ENCODE measurements at regions not wholly inside any gene's neighbourhood (a gene's known extent, or its start where the extent isn't known, plus 50 kb on each side); places are given as distances from the start of the nearest gene placed in this dataset.

GRCh38 chr2:117101613-117102012 lies 712.9 kb upstream of the DDX18 start:
- Histone ChIP-seq H3K27me3 (ENCODE audit: control insufficient read depth in 4 of 4, insufficient read depth in 4 of 4, low read length in 3 of 4) (no peaks in the 10 kb centered on the region), H3K4me3 (ENCODE audit: low read depth in 1 of 3, low read length in 3 of 3) (no peak overlapping the region), H3K27ac (ENCODE audit: low read depth in 1 of 2, low read length in 2 of 2) (no peak overlapping the region), H3K9ac (ENCODE audit: low read depth in 1 of 2, low read length in 2 of 2) (no peak overlapping the region), H3K36me3 (ENCODE audit: control insufficient read depth in 4 of 4, insufficient read depth in 3 of 4, low read depth in 1 of 4, low read length in 3 of 4) (no peaks in the 10 kb centered on the region), H3K4me1 (ENCODE audit: control insufficient read depth in 4 of 4, insufficient read depth in 4 of 4, low read length in 3 of 4) (no peaks in the 10 kb centered on the region), H3K9me3 (ENCODE audit: control insufficient read depth in 4 of 4, low read length in 3 of 4) (no peaks in the 10 kb centered on the region)
- no peak for DNase-seq (ENCODE audit: low spot score)
- TF ChIP-seq REST (IDR thresholded peaks at IDR 0.05): no peak
- no peak for TF ChIP-seq NR2F2 (IDR thresholded peaks at IDR 0.05)
- no peak for TF ChIP-seq RAD21 (IDR thresholded peaks at IDR 0.05)
- TF ChIP-seq JUND (IDR thresholded peaks at IDR 0.05): no peak
- TF ChIP-seq, protein P1, sequence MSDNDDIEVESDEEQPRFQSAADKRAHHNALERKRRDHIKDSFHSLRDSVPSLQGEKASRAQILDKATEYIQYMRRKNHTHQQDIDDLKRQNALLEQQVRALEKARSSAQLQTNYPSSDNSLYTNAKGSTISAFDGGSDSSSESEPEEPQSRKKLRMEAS (IDR thresholded peaks at IDR 0.05): no peak
- no peak for TF ChIP-seq FOXA1 (IDR thresholded peaks at IDR 0.05)
- no peak for TF ChIP-seq FOXA2 (IDR thresholded peaks at IDR 0.05)
- no peak for TF ChIP-seq ZBTB33 (IDR thresholded peaks at IDR 0.05)
- TF ChIP-seq HNF4A (conservative IDR thresholded peaks at IDR 0.05): no peak
- TF ChIP-seq YY1 (IDR thresholded peaks at IDR 0.05): no peak
- TF ChIP-seq, protein P2, sequence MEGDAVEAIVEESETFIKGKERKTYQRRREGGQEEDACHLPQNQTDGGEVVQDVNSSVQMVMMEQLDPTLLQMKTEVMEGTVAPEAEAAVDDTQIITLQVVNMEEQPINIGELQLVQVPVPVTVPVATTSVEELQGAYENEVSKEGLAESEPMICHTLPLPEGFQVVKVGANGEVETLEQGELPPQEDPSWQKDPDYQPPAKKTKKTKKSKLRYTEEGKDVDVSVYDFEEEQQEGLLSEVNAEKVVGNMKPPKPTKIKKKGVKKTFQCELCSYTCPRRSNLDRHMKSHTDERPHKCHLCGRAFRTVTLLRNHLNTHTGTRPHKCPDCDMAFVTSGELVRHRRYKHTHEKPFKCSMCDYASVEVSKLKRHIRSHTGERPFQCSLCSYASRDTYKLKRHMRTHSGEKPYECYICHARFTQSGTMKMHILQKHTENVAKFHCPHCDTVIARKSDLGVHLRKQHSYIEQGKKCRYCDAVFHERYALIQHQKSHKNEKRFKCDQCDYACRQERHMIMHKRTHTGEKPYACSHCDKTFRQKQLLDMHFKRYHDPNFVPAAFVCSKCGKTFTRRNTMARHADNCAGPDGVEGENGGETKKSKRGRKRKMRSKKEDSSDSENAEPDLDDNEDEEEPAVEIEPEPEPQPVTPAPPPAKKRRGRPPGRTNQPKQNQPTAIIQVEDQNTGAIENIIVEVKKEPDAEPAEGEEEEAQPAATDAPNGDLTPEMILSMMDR (IDR thresholded peaks at IDR 0.05; ENCODE audit: low read depth, low read length, missing input control): no peak
- TF ChIP-seq GABPA (IDR thresholded peaks at IDR 0.05 in 1 of 2, conservative IDR thresholded peaks at IDR 0.05 in 1 of 2): no peak
- no peak for TF ChIP-seq TAF1 (conservative IDR thresholded peaks at IDR 0.05)
- WGBS: 48% methylated on average over 1 of the region's 1 CpG

DNA sequence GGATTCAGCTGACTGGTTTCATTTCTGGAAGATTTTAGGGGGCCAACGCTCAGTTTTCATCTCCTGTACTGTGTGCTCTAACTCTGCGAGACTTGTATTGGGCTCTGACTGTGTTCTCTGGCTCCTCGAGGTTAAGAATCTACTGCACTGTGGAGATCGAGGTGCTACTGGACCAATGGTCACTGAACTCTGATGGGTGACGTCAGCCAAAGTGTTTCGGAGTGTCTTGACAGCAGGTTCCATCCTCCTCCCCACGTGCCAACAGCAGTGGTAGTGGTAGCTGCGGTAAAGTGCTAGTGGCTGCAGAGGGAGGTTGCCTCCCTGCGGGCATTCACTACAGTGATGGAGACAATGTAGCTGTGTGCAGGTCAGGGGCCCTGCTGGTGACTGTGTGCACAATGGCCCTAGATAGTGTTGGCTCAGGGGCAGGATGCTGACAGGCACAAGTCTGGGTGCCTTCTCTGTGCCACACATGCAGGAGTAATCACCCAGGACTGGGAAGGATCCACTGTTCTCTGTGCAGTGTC lies 705.7 kb upstream of the DDX18 start:
- 77% methylated on average over 9 of the region's 9 CpGs for WGBS
- Histone ChIP-seq H3K4me3 (ENCODE audit: low read depth in 1 of 3, low read length in 3 of 3) (no peak overlapping the region), H3K9me3 (ENCODE audit: control insufficient read depth in 4 of 4, low read length in 3 of 4) (peaks cover 0 to 4% (median 0%) of the 10 kb centered on the region in 4 donors)
- no peak for TF ChIP-seq SP1 (IDR thresholded peaks at IDR 0.05)
- no peak for TF ChIP-seq RXRA (IDR thresholded peaks at IDR 0.05)
- no peak for TF ChIP-seq GABPA (IDR thresholded peaks at IDR 0.05 in 1 of 2, conservative IDR thresholded peaks at IDR 0.05 in 1 of 2)
- TF ChIP-seq, protein P1 (IDR thresholded peaks at IDR 0.05): no peak
- TF ChIP-seq YY1 (IDR thresholded peaks at IDR 0.05): no peak
- no peak for TF ChIP-seq REST (IDR thresholded peaks at IDR 0.05)
- TF ChIP-seq FOXA2 (IDR thresholded peaks at IDR 0.05): no peak
- TF ChIP-seq EGR1 (IDR thresholded peaks at IDR 0.05; ENCODE audit: low read depth in 2 of 2): no peak
- TF ChIP-seq ZBTB33 (IDR thresholded peaks at IDR 0.05): no peak
- no peak for TF ChIP-seq HNF4A (conservative IDR thresholded peaks at IDR 0.05)
- no peak for TF ChIP-seq RAD21 (IDR thresholded peaks at IDR 0.05)
- TF ChIP-seq TAF1 (conservative IDR thresholded peaks at IDR 0.05): no peak
- TF ChIP-seq NR2F2 (IDR thresholded peaks at IDR 0.05): no peak
- TF ChIP-seq, protein P3, sequence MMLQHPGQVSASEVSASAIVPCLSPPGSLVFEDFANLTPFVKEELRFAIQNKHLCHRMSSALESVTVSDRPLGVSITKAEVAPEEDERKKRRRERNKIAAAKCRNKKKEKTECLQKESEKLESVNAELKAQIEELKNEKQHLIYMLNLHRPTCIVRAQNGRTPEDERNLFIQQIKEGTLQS (IDR thresholded peaks at IDR 0.05): no peak
- no peak for TF ChIP-seq FOXA1 (IDR thresholded peaks at IDR 0.05)

More for the DNA sequence above, 705.7 kb upstream of the DDX18 start:
- no peaks in the 10 kb centered on the region for H3K4me1 ChIP-seq (ENCODE audit: control insufficient read depth in 4 of 4, insufficient read depth in 4 of 4, low read length in 3 of 4)
- H3K27me3 ChIP-seq (ENCODE audit: control insufficient read depth in 4 of 4, insufficient read depth in 4 of 4, low read length in 3 of 4): peaks cover 0 to 2% (median 0%) of the 10 kb centered on the region in 4 donors
- no peak for DNase-seq (ENCODE audit: low spot score)
- H3K36me3 ChIP-seq (ENCODE audit: control insufficient read depth in 4 of 4, insufficient read depth in 3 of 4, low read depth in 1 of 4, low read length in 3 of 4): no peaks in the 10 kb centered on the region
- H3K9ac ChIP-seq (ENCODE audit: low read depth in 1 of 2, low read length in 2 of 2): no peak overlapping the region
- no peak overlapping the region for H3K27ac ChIP-seq (ENCODE audit: low read depth in 1 of 2, low read length in 2 of 2)

Data from liver (tissue), 8 donors.